ENCODE measurements at regions not wholly inside any gene's neighbourhood (a gene's known extent, or its start where the extent isn't known, plus 50 kb on each side); places are given as distances from the start of the nearest gene placed in this dataset.

DNA sequence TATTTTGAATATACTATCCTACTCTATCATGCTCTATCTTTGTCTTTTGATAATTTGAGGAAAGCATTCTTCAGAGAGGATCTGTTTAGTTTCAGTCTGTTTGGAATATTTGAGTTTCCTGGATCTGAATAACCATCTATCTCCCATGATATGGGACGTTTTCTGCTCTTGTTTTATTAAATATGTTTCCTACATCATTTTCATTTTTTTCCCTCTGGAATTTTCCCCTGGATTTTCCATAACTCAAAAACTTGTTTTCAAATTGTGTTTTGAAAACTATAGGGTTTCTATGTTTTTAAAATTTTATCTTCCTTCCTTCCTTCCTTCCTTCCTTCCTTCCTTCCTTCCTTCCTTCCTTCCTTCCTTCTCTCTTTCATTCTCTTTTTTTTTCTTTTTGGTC, 974.2 kb downstream of the TMEM121 start (continued):
- TF ChIP-seq HDAC2 (IDR thresholded peaks at IDR 0.05; ENCODE audit: borderline replicate concordance in 1 of 2, low read depth in 2 of 2, low read length in 2 of 2) (no peak), BACH1 (IDR thresholded peaks at IDR 0.05; ENCODE audit: low read length) (no peak), SUZ12 (IDR thresholded peaks at IDR 0.05; ENCODE audit: low read length) (no peak), SRF (IDR thresholded peaks at IDR 0.05; ENCODE audit: low read depth, low read length) (no peak), JUND (IDR thresholded peaks at IDR 0.05; ENCODE audit: low read length) (no peak), TEAD4 (IDR thresholded peaks at IDR 0.05; ENCODE audit: low read depth, low read length) (no peak)

Data from H1 (cell line).